Activated naive CD8-positive, alpha-beta T cell (primary cell): ENCODE measurements at regions not wholly inside any gene's neighbourhood (a gene's known extent, or its start where the extent isn't known, plus 50 kb on each side); places are given as distances from the start of the nearest gene placed in this dataset.

Experiments
- H3K27ac Mint-ChIP-seq: one replicate; pipeline ENCODE4 v1.8.0; 2021; ENCODE audit warnings: mixed read lengths
- H3K27me3 Mint-ChIP-seq: one replicate; pipeline ENCODE4 v1.8.0; 2021; ENCODE audit warnings: mixed read lengths
- H3K36me3 Mint-ChIP-seq: one replicate; pipeline ENCODE4 v1.8.0; 2021; ENCODE audit warnings: mixed read lengths
- H3K4me1 Mint-ChIP-seq: one replicate; pipeline ENCODE4 v1.8.0; 2021; ENCODE audit warnings: low read depth, mixed read lengths
- H3K4me3 Mint-ChIP-seq: one replicate; pipeline ENCODE4 v1.8.0; 2021; ENCODE audit warnings: mild to moderate bottlenecking, mixed read lengths
- H3K9me3 Mint-ChIP-seq: one replicate; pipeline ENCODE4 v1.8.0; 2021; ENCODE audit warnings: low read depth, mixed read lengths

- H3K9me3 Mint-ChIP-seq: peaks cover 3% of the 10 kb centered on the region
- no peak overlapping the region for H3K27ac Mint-ChIP-seq
- peaks cover 1% of the 10 kb centered on the region for H3K27me3 Mint-ChIP-seq
- no peaks in the 10 kb centered on the region for H3K4me1 Mint-ChIP-seq
- H3K36me3 Mint-ChIP-seq: no peaks in the 10 kb centered on the region
- H3K4me3 Mint-ChIP-seq: no peak overlapping the region
These were observed 682.8 kb upstream of the KIRREL3 start for GRCh38 chr11:127683321-127683720.

GRCh38 chr11:127679816-127680545, 679.4 kb upstream of the KIRREL3 start:
- Mint-ChIP-seq H3K4me1 (no peaks in the 10 kb centered on the region), H3K9me3 (peaks cover 3% of the 10 kb centered on the region), H3K27ac (no peak overlapping the region), H3K4me3 (no peak overlapping the region), H3K27me3 (peaks cover 6% of the 10 kb centered on the region), H3K36me3 (no peaks in the 10 kb centered on the region)

- Mint-ChIP-seq H3K27me3 (peaks cover 6% of the 10 kb centered on the region), H3K9me3 (peaks cover 3% of the 10 kb centered on the region), H3K4me3 (no peak overlapping the region), H3K4me1 (no peaks in the 10 kb centered on the region), H3K36me3 (no peaks in the 10 kb centered on the region), H3K27ac (no peak overlapping the region)
These were observed 678.1 kb upstream of the KIRREL3 start for GRCh38 chr11:127678631-127679030.

GRCh38 chr11:127677660-127678425, 677.3 kb upstream of the KIRREL3 start:
- peaks cover 6% of the 10 kb centered on the region for H3K27me3 Mint-ChIP-seq
- peaks cover 3% of the 10 kb centered on the region for H3K9me3 Mint-ChIP-seq
- H3K4me1 Mint-ChIP-seq: no peaks in the 10 kb centered on the region
- no peak overlapping the region for H3K27ac Mint-ChIP-seq
- no peak overlapping the region for H3K4me3 Mint-ChIP-seq
- H3K36me3 Mint-ChIP-seq: no peaks in the 10 kb centered on the region

DNA sequence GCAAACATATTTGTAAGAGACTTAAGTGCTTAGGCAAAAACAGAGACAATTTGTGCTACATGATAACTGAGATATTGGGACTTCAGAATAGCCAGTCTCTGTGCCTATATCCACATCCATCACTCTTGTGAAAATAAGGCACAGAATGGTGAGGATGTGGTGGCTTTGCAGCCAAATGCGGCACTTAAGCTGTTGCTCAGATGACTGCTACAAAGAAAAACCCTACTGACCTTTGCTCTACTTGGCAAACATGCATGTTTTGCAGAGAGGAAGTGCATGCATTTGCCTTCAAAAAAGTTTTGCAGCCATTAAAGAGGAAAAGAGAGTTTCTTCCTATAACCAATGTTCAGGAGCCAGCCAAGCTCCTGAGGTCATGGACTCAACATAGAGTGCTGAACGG, 675.0 kb upstream of the KIRREL3 start:
- H3K9me3 Mint-ChIP-seq: no peaks in the 10 kb centered on the region
- H3K4me1 Mint-ChIP-seq: no peaks in the 10 kb centered on the region
- H3K27ac Mint-ChIP-seq: no peak overlapping the region
- H3K4me3 Mint-ChIP-seq: no peak overlapping the region
- H3K27me3 Mint-ChIP-seq: peaks cover 4% of the 10 kb centered on the region
- no peaks in the 10 kb centered on the region for H3K36me3 Mint-ChIP-seq

DNA sequence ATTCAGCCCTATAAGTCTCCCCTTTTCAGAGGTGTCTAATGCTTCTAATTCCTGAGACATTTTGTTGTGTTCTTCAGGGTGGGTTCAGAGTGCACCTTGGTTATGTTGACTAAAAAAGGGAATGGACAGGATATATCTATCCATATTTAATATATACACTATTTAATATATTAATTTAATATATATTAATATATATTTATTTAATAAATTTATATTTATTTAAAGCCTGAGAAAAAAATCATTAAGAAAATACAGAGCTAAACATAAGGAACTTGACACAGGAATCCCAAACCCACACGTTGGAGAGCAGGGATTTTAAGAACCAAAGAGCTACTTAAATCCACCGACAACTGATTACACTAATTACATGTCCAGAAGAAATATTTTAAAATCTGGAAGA, 674.2 kb upstream of the KIRREL3 start:
- H3K27ac Mint-ChIP-seq: no peak overlapping the region

GRCh38 chr11:127670374-127671119, 670.0 kb upstream of the KIRREL3 start:
- no peaks in the 10 kb centered on the region for H3K36me3 Mint-ChIP-seq
- H3K4me1 Mint-ChIP-seq: no peaks in the 10 kb centered on the region
- H3K27ac Mint-ChIP-seq: no peak overlapping the region
- no peaks in the 10 kb centered on the region for H3K27me3 Mint-ChIP-seq
- H3K9me3 Mint-ChIP-seq: no peaks in the 10 kb centered on the region
- no peak overlapping the region for H3K4me3 Mint-ChIP-seq

More for the DNA sequence above, 674.2 kb upstream of the KIRREL3 start:
- H3K4me3 Mint-ChIP-seq: no peak overlapping the region
- no peaks in the 10 kb centered on the region for H3K9me3 Mint-ChIP-seq
- H3K36me3 Mint-ChIP-seq: no peaks in the 10 kb centered on the region
- H3K27me3 Mint-ChIP-seq: peaks cover 4% of the 10 kb centered on the region
- no peaks in the 10 kb centered on the region for H3K4me1 Mint-ChIP-seq

GRCh38 chr11:127656116-127656836, 655.7 kb upstream of the KIRREL3 start:
- H3K4me1 Mint-ChIP-seq: no peaks in the 10 kb centered on the region
- no peaks in the 10 kb centered on the region for H3K27me3 Mint-ChIP-seq
- H3K9me3 Mint-ChIP-seq: no peaks in the 10 kb centered on the region
- no peaks in the 10 kb centered on the region for H3K36me3 Mint-ChIP-seq
- no peak overlapping the region for H3K4me3 Mint-ChIP-seq
- no peak overlapping the region for H3K27ac Mint-ChIP-seq

DNA sequence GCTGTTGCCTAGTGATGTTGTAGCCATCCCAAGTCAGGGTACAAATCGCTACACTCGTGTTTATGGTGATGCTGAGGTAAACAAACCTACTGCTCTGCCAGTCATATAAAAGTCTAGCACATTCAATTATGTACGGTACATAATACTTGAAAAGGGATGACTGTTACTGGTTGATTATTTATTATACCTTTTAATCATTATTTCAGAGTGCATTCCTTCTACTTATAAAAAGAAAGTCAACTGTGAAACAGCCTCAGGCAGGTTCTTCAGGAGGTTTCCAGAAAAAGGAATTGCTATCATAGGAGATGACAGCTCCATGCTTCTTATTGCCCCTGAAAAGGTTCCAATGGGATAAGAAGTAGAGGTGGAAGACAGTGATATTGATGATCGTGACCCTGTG, 652.5 kb upstream of the KIRREL3 start:
- Mint-ChIP-seq H3K4me1 (no peaks in the 10 kb centered on the region), H3K9me3 (no peaks in the 10 kb centered on the region), H3K4me3 (no peak overlapping the region), H3K27me3 (no peaks in the 10 kb centered on the region), H3K36me3 (no peaks in the 10 kb centered on the region), H3K27ac (no peak overlapping the region)

GRCh38 chr11:127651888-127652221, 651.3 kb upstream of the KIRREL3 start:
- Mint-ChIP-seq H3K9me3 (no peaks in the 10 kb centered on the region), H3K4me3 (no peak overlapping the region), H3K36me3 (no peaks in the 10 kb centered on the region), H3K27me3 (no peaks in the 10 kb centered on the region), H3K27ac (no peak overlapping the region), H3K4me1 (no peaks in the 10 kb centered on the region)

DNA sequence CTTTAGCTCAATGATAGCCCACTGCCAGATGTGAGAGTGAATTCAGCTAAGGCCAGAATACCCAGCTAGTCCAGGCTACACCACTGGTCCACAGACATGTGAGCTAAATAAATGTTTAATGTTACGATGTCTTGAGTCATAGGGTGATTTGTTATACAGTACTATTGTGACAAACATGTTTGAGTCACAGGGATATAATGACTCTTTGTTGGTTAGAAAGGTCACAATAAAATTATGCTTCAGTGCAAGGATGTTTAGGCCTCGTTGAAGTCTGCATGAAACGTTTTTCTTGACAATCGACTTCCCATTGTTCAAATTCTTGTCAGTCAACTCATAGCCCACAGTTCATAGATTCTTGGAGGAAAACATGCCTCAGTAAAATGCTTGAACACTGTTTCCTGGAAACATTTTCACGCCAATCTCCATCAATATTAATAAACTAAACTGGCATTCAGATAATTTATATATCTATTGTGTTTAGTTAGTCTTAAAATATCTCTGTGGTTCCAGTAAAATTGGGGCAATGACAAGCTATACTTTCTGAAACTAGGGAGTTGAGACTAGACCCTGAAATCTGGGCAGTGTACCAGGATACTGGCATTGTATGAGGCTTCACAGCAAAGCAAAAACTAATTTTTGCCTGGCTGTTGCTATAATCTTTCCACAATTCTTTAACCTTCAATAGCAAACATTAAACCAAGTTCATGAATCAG, 650.8 kb upstream of the KIRREL3 start:
- Mint-ChIP-seq H3K4me3 (no peak overlapping the region), H3K9me3 (no peaks in the 10 kb centered on the region), H3K27ac (no peak overlapping the region), H3K27me3 (no peaks in the 10 kb centered on the region), H3K4me1 (no peaks in the 10 kb centered on the region), H3K36me3 (no peaks in the 10 kb centered on the region)

GRCh38 chr11:127649958-127650357, 649.4 kb upstream of the KIRREL3 start:
- H3K4me1 Mint-ChIP-seq: no peaks in the 10 kb centered on the region
- H3K27me3 Mint-ChIP-seq: no peaks in the 10 kb centered on the region
- H3K36me3 Mint-ChIP-seq: no peaks in the 10 kb centered on the region
- H3K9me3 Mint-ChIP-seq: no peaks in the 10 kb centered on the region
- no peak overlapping the region for H3K27ac Mint-ChIP-seq
- no peak overlapping the region for H3K4me3 Mint-ChIP-seq

- Mint-ChIP-seq H3K27ac (no peak overlapping the region), H3K36me3 (no peaks in the 10 kb centered on the region), H3K4me1 (no peaks in the 10 kb centered on the region), H3K27me3 (no peaks in the 10 kb centered on the region), H3K9me3 (no peaks in the 10 kb centered on the region), H3K4me3 (no peak overlapping the region)
These were observed 648.5 kb upstream of the KIRREL3 start for GRCh38 chr11:127649071-127649470.

GRCh38 chr11:127648583-127648982, 648.0 kb upstream of the KIRREL3 start:
- no peaks in the 10 kb centered on the region for H3K36me3 Mint-ChIP-seq
- no peak overlapping the region for H3K27ac Mint-ChIP-seq
- no peak overlapping the region for H3K4me3 Mint-ChIP-seq
- no peaks in the 10 kb centered on the region for H3K4me1 Mint-ChIP-seq
- H3K27me3 Mint-ChIP-seq: no peaks in the 10 kb centered on the region
- no peaks in the 10 kb centered on the region for H3K9me3 Mint-ChIP-seq
